Stomach (tissue), 4 donors: ENCODE measurements at regions not wholly inside any gene's neighbourhood (a gene's known extent, or its start where the extent isn't known, plus 50 kb on each side); places are given as distances from the start of the nearest gene placed in this dataset.

Experiments
- POLR2AphosphoS5 ChIP-seq, 3 donors: sonication (generic); formaldehyde crosslinking; IDR thresholded peaks; one replicate each; pipeline ENCODE4 v1.6.1; 2016; ENCODE audit warnings: antibody characterized with exemption in 3 of 3
- TF ChIP-seq, protein P1 (sequence below), 7 experiments: fragments of 450-650 bp in 4 of 7; fragments of 200-600 bp in 3 of 7; sonication (generic) in 3 of 7; IDR thresholded peaks; one replicate each; pipeline ENCODE4 v1.5.1; 2016 to 2019; ENCODE audit warnings: antibody characterized with exemption in 7 of 7, control low read depth in 2 of 7, mild to moderate bottlenecking in 1 of 7

DNA sequence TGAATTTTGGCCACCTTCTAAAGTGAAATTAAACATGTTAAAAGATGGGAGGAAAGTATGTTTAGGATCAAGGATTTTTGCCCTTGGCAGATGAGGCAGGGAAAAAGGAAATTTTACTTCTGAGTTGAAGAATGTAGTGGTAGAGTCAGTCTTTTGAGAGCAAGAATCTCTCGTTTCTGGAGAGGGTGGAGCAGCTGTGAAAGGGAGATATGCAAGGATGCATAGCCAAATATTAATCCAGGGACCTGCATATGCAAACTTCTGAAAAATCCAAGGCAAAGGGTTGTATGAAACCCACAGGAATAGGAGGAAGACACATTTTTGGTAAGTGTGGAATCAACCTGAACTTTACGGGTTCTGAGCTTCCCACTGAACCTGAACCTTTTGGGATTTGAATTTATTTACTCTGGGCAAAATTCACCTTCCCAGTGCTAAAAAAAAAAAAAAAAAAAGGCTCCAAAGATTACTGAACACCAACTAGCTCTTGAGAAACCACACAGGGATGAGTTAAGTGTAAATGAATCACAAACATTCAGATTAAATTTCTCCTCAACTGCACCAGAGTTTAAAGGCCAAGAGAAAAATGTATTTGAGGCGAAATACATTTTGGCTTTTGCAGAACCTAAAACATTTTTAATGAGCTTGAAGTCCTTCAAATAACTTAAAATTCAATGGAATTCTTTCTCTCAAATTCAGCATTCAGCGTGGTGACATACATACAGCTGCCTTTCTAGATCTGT lies 187.1 kb upstream of the CDKN3 start:
- TF ChIP-seq POLR2AphosphoS5 (IDR thresholded peaks at IDR 0.05): no peak
- TF ChIP-seq, protein P1, sequence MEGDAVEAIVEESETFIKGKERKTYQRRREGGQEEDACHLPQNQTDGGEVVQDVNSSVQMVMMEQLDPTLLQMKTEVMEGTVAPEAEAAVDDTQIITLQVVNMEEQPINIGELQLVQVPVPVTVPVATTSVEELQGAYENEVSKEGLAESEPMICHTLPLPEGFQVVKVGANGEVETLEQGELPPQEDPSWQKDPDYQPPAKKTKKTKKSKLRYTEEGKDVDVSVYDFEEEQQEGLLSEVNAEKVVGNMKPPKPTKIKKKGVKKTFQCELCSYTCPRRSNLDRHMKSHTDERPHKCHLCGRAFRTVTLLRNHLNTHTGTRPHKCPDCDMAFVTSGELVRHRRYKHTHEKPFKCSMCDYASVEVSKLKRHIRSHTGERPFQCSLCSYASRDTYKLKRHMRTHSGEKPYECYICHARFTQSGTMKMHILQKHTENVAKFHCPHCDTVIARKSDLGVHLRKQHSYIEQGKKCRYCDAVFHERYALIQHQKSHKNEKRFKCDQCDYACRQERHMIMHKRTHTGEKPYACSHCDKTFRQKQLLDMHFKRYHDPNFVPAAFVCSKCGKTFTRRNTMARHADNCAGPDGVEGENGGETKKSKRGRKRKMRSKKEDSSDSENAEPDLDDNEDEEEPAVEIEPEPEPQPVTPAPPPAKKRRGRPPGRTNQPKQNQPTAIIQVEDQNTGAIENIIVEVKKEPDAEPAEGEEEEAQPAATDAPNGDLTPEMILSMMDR (IDR thresholded peaks at IDR 0.05): no peak
